GM12875 (cell line): ENCODE measurements at regions not wholly inside any gene's neighbourhood (a gene's known extent, or its start where the extent isn't known, plus 50 kb on each side); places are given as distances from the start of the nearest gene placed in this dataset.

Experiments used
- H3K4me3 ChIP-seq: one replicate; pipeline ENCODE4 v1.5.1; 2011; ENCODE audit warnings: low read depth, low read length, control low read depth
- CTCF ChIP-seq: IDR thresholded peaks from 2 replicates; pipeline ENCODE4 v1.5.1; 2011; ENCODE audit warnings: low read depth, mild to moderate bottlenecking, control low read depth, inconsistent platforms, low read length, moderate library complexity, borderline replicate concordance; ENCODE audit not compliant: insufficient read depth

GRCh38 chrX:79645749-79646148 lies 278.6 kb upstream of the ITM2A start:
- no peak for TF ChIP-seq CTCF
- H3K4me3 ChIP-seq = no peak overlapping the region

GRCh38 chrX:79631526-79631925 lies 264.4 kb upstream of the ITM2A start:
- no peak overlapping the region for H3K4me3 ChIP-seq
- TF ChIP-seq CTCF = no peak

GRCh38 chrX:79630033-79631009 lies 263.2 kb upstream of the ITM2A start:
- no peak for TF ChIP-seq CTCF
- H3K4me3 ChIP-seq = no peak overlapping the region

- H3K4me3 ChIP-seq = no peak overlapping the region
- TF ChIP-seq CTCF = no peak
Observed at GRCh38 chrX:79623098-79623762, 256.1 kb upstream of the ITM2A start.

- no peak overlapping the region for H3K4me3 ChIP-seq
- no peak for TF ChIP-seq CTCF
Observed at GRCh38 chrX:79618280-79618679, 251.1 kb upstream of the ITM2A start.

GRCh38 chrX:79604364-79604763 lies 237.2 kb upstream of the ITM2A start:
- H3K4me3 ChIP-seq = no peak overlapping the region
- TF ChIP-seq CTCF = no peak
